GM12878 (cell line): ENCODE measurements at regions not wholly inside any gene's neighbourhood (a gene's known extent, or its start where the extent isn't known, plus 50 kb on each side); places are given as distances from the start of the nearest gene placed in this dataset.

Experiments used
- ATAC-seq: fragments of 200-7000 bp; cut with Tn5 transposase; 3 replicates; pipeline ENCODE4 v1.9.1; 2020; ENCODE audit warnings: mild to moderate bottlenecking, moderate library complexity
- BruUV-seq: library from RNA; stranded (reverse); fragments of 400-500 nt; replicated peaks from 2 replicates; lab custom pipeline; 2021; lab: Mats Ljungman, UMichigan
- CTCF ChIA-PET: fragments of 300-600 bp; sonication (Branson Sonifier 250); formaldehyde crosslinking; extraction: SDS; loops from one replicate; lab custom pipeline; 2021; ENCODE audit warnings: inconsistent platforms; lab: Yijun Ruan, JAX
- POLR2A ChIA-PET: fragments of 350-600 bp; formaldehyde crosslinking; extraction: SDS; loops from one replicate; lab custom pipeline; 2021; ENCODE audit warnings: inconsistent platforms; lab: Charles Lee
- RAD21 ChIA-PET: fragments of 300-600 bp; sonication (Branson Sonifier 250); formaldehyde crosslinking; loops from one replicate; lab custom pipeline; 2023; ENCODE audit warnings: antibody characterized with exemption; ENCODE audit not compliant: unreplicated experiment; lab: Charles Lee
- SMC1A ChIA-PET: fragments of 300-600 bp; sonication (Branson Sonifier 250); formaldehyde crosslinking; loops from one replicate; lab custom pipeline; 2023; ENCODE audit not compliant: unreplicated experiment, uncharacterized antibody; lab: Charles Lee
- DNase-seq: peaks from one replicate; pipeline ENCODE4 v3.0.0-alpha.2; 2011; ENCODE audit warnings: low read depth, low spot score
- FAIRE-seq: peaks from 3 replicates; lab custom pipeline; 2011; peaks lifted over from hg19 to GRCh38; lab: Jason Lieb, UNC
- H2AFZ ChIP-seq: 2 replicates; pipeline ENCODE4 v1.6.0; 2011; ENCODE audit warnings: low read depth, low read length, control low read depth; ENCODE audit not compliant: control insufficient read depth
- H3K27ac ChIP-seq: 2 replicates; pipeline ENCODE4 v1.5.1; 2011; ENCODE audit warnings: control low read depth; ENCODE audit not compliant: control insufficient read depth, insufficient read depth
- H3K27me3 ChIP-seq, 2 experiments: replicated peaks in 1 of 2; 2 replicates each; pipeline versions ENCODE4 v1.6.0 to v1.6.1; 2011; ENCODE audit warnings: low read length in 1 of 2; ENCODE audit not compliant: control insufficient read depth in 2 of 2, insufficient read depth in 2 of 2
- H3K36me3 ChIP-seq, 2 experiments: 2 replicates each; pipeline ENCODE4 v1.5.1; 2011; ENCODE audit warnings: low read length in 1 of 2; ENCODE audit not compliant: control insufficient read depth in 2 of 2, insufficient read depth in 2 of 2
- H3K4me1 ChIP-seq: 2 replicates; pipeline ENCODE4 v1.6.1; 2011; ENCODE audit warnings: mild to moderate bottlenecking, low read length, moderate library complexity, mixed read lengths; ENCODE audit not compliant: control insufficient read depth, insufficient read depth
- H3K4me2 ChIP-seq: 2 replicates; pipeline ENCODE4 v1.6.0; 2011; ENCODE audit warnings: control low read depth; ENCODE audit not compliant: control insufficient read depth, insufficient read depth
- H3K4me3 ChIP-seq: fragments of 200-600 bp; sonication (generic); 2 replicates; pipeline ENCODE4 v1.5.1; 2016
- H3K79me2 ChIP-seq: 2 replicates; pipeline ENCODE4 v1.6.0; 2011; ENCODE audit warnings: low read length; ENCODE audit not compliant: control insufficient read depth, insufficient read depth
- H3K9ac ChIP-seq: 2 replicates; pipeline ENCODE4 v1.8.0; 2011; ENCODE audit warnings: low read length, control low read depth, mixed read lengths; ENCODE audit not compliant: control insufficient read depth, insufficient read depth
- H3K9me3 ChIP-seq: replicated peaks from 3 replicates; pipeline ENCODE4 v1.5.1; 2011; ENCODE audit warnings: mild to moderate bottlenecking, low read length; ENCODE audit not compliant: control insufficient read depth, insufficient read depth
- H4K20me1 ChIP-seq: 2 replicates; pipeline ENCODE4 v1.6.0; 2011; ENCODE audit not compliant: control insufficient read depth, insufficient read depth
- CREM ChIP-seq: IDR thresholded peaks from 2 replicates; pipeline ENCODE4 v1.6.1; 2014; ENCODE audit warnings: antibody characterized with exemption, low read depth
- DPF2 ChIP-seq: fragments of 450-650 bp; IDR thresholded peaks from 2 replicates; pipeline ENCODE4 v1.6.1; 2017; ENCODE audit warnings: mild to moderate bottlenecking
- FOS ChIP-seq: IDR thresholded peaks from 3 replicates; pipeline ENCODE4 v1.6.1; 2011; ENCODE audit warnings: borderline replicate concordance; ENCODE audit not compliant: insufficient read length; ENCODE audit errors: extremely low read depth
- KAT2A ChIP-seq: conservative IDR thresholded peaks from 2 replicates; pipeline ENCODE4 v1.6.1; 2011; ENCODE audit warnings: low read depth, low read length; ENCODE audit not compliant: control insufficient read depth
- MYC ChIP-seq: IDR thresholded peaks from 2 replicates; pipeline ENCODE4 v1.6.1; 2011; ENCODE audit warnings: mild to moderate bottlenecking, low read length, moderate library complexity, inconsistent platforms; ENCODE audit not compliant: insufficient read depth, insufficient replicate concordance, insufficient read length, severe bottlenecking
- TBL1XR1 ChIP-seq: IDR thresholded peaks from 2 replicates; pipeline ENCODE4 v1.6.1; 2012; ENCODE audit warnings: low read depth, low read length, improper control_type of control experiment
- ZSCAN29 ChIP-seq: fragments of 450-650 bp; IDR thresholded peaks from 2 replicates; pipeline ENCODE4 v1.6.1; 2017; ENCODE audit warnings: mild to moderate bottlenecking, moderate library complexity
- WGBS: methylation state at CpG from one replicate; pipeline ENCODE4 v1.1.6; 2016; ENCODE audit warnings: low lambda C conversion rate; ENCODE audit not compliant: insufficient replicate concordance, insufficient coverage; ENCODE audit errors: missing lambda C conversion rate; 5-methylcytosine and 5-hydroxymethylcytosine counted together
- in situ Hi-C: fragments of 300-500 bp; cut with MboI; formaldehyde crosslinking; loops from 9 replicates; pipeline ENCODE4 v1.14.3; 2018; ENCODE audit warnings: mixed read lengths
- intact Hi-C: fragments of 100-400 bp; cut with micrococcal nuclease; formaldehyde crosslinking; loops from one replicate; pipeline ENCODE4 v1.14.2; 2022; ENCODE audit not compliant: unreplicated experiment
- TF ChIP-seq, protein P1 (sequence below): fragments of 150-350 bp; IDR thresholded peaks from 2 replicates; pipeline ENCODE4 v1.6.1; 2016; ENCODE audit warnings: low read depth, low read length
- TF ChIP-seq, protein P2 (sequence below): IDR thresholded peaks from 2 replicates; pipeline ENCODE4 v1.6.1; 2012; ENCODE audit warnings: mild to moderate bottlenecking, low read depth, low read length

DNA sequence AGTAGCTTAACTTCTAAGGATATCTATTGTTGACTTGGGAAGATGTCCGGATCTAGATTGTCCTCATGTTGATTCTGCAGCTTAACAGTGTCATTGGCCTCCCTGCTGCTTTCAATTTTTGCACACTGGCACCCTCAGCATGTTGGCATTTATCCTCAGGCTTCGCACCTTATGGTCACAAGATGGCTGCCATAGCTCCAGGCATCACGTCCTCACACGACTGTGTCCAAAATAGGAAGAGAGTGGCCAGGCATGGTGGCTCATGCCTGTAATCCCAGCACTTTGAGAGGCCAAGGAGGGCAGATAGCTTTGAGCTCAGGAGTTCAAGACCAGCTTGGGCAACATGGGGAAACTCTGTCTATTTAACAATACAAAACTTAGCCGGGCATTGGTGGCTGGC is 58.3 kb upstream of the RASD2 start (continued):
- TF ChIP-seq, protein P1, sequence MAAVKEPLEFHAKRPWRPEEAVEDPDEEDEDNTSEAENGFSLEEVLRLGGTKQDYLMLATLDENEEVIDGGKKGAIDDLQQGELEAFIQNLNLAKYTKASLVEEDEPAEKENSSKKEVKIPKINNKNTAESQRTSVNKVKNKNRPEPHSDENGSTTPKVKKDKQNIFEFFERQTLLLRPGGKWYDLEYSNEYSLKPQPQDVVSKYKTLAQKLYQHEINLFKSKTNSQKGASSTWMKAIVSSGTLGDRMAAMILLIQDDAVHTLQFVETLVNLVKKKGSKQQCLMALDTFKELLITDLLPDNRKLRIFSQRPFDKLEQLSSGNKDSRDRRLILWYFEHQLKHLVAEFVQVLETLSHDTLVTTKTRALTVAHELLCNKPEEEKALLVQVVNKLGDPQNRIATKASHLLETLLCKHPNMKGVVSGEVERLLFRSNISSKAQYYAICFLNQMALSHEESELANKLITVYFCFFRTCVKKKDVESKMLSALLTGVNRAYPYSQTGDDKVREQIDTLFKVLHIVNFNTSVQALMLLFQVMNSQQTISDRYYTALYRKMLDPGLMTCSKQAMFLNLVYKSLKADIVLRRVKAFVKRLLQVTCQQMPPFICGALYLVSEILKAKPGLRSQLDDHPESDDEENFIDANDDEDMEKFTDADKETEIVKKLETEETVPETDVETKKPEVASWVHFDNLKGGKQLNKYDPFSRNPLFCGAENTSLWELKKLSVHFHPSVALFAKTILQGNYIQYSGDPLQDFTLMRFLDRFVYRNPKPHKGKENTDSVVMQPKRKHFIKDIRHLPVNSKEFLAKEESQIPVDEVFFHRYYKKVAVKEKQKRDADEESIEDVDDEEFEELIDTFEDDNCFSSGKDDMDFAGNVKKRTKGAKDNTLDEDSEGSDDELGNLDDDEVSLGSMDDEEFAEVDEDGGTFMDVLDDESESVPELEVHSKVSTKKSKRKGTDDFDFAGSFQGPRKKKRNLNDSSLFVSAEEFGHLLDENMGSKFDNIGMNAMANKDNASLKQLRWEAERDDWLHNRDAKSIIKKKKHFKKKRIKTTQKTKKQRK, result no peak
- TF ChIP-seq, protein P2, sequence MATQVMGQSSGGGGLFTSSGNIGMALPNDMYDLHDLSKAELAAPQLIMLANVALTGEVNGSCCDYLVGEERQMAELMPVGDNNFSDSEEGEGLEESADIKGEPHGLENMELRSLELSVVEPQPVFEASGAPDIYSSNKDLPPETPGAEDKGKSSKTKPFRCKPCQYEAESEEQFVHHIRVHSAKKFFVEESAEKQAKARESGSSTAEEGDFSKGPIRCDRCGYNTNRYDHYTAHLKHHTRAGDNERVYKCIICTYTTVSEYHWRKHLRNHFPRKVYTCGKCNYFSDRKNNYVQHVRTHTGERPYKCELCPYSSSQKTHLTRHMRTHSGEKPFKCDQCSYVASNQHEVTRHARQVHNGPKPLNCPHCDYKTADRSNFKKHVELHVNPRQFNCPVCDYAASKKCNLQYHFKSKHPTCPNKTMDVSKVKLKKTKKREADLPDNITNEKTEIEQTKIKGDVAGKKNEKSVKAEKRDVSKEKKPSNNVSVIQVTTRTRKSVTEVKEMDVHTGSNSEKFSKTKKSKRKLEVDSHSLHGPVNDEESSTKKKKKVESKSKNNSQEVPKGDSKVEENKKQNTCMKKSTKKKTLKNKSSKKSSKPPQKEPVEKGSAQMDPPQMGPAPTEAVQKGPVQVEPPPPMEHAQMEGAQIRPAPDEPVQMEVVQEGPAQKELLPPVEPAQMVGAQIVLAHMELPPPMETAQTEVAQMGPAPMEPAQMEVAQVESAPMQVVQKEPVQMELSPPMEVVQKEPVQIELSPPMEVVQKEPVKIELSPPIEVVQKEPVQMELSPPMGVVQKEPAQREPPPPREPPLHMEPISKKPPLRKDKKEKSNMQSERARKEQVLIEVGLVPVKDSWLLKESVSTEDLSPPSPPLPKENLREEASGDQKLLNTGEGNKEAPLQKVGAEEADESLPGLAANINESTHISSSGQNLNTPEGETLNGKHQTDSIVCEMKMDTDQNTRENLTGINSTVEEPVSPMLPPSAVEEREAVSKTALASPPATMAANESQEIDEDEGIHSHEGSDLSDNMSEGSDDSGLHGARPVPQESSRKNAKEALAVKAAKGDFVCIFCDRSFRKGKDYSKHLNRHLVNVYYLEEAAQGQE, result no peak
- TF ChIP-seq TBL1XR1 (no peak), DPF2 (no peak), KAT2A (no peak), FOS (no peak)

DNA sequence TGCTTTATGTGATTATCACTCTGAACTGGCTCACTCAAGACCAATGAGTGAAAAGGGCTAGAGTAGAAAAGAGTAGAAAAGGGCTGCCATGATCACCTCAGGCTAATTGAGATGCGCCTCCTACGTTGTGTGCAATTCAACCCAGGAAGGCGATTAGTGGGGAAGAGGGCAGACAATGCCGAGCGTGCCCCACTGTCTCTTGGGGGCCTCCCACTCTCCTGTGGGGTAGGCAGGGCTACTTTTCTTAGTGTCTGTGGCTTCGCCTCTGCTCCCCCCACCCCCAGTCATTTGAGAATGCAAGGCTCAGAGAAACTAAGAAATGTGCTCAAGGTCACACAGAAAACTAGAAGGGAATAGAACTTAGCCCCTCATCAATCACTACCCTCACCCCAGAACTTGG is 57.7 kb upstream of the RASD2 start:
- ChIA-PET CTCF (no interaction called here), POLR2A (no interaction called here), SMC1A (no interaction called here), RAD21 (no interaction called here)
- no TSS peak for BruUV-seq
- ATAC-seq, result no peak
- Histone ChIP-seq H3K36me3 (no peaks in the 10 kb centered on the region), H3K4me1 (peaks cover 4% of the 10 kb centered on the region; the same call in 1 of the 2 replicates), H3K79me2 (no peaks in the 10 kb centered on the region), H3K27me3 (peaks cover 3 to 4% of the 10 kb centered on the region in 2 experiments; a peak in 3 of 4 replicates), H3K9me3 (no peaks in the 10 kb centered on the region), H4K20me1 (no peaks in the 10 kb centered on the region), H3K27ac (no peak overlapping the region), H2AFZ (no peak overlapping the region), H3K4me2 (no peak overlapping the region), H3K4me3 (no peak overlapping the region), H3K9ac (no peak overlapping the region)
- in situ Hi-C loops (no loop called here), intact Hi-C loops (no loop called here)
- 19% methylated on average over 6 of the region's 6 CpGs for WGBS
- no peak for DNase-seq
- FAIRE-seq, result no peak
- TF ChIP-seq MYC, result no peak
- TF ChIP-seq, protein P2, result no peak
- no peak for TF ChIP-seq CREM
- TF ChIP-seq ZSCAN29, result no peak
